ENCODE measurements at regions not wholly inside any gene's neighbourhood (a gene's known extent, or its start where the extent isn't known, plus 50 kb on each side); places are given as distances from the start of the nearest gene placed in this dataset.

DNA sequence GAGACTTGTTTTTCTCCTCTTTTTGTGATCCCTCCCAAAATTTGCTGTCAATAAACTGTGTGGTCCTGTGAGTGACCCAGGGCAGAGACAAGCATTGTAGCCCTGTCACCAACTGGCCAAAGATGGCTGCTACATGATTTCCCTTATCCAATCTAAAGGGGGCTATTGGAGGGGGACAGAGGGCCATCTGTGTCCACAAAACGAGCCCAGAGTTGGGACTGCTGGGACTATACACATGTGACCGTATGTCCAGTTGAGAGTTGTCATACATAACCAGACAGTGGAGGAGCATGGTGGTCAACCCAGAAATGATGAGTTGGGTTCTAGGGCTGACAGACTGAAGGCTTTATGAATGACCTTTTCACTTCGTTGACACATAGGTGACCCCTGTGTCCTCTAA is 55.3 kb upstream of the SDK1 start (continued):
- no peak for TF ChIP-seq AFF4 (CRISPR knock-in tag; IDR thresholded peaks at IDR 0.05; ENCODE audit: borderline replicate concordance)

DNA sequence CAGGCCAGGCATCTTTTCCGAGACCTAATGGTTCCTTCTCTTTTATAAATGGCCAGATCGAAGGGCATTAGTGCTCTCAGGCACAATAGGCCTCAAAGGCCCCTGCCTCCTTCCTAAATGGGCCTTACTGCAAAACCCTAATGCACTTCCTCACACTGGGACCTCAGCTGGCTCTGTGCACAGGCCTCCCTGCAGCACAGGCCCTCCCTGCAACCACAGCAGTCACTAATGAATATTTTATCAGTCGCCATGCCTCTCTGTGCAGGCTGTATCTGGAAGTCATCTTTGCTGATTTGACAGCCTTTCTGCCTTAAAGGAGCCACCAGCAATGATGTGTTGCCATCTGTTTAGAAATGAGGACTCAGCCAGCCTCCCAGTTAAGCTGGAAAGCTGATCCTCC is 54.9 kb upstream of the SDK1 start:
- no peak overlapping the region for H3K4me3 Mint-ChIP-seq
- H3K36me3 Mint-ChIP-seq = peaks cover 6% of the 10 kb centered on the region; the same call in 1 of the 2 replicates
- no peak for TF ChIP-seq USF2 (CRISPR knock-in tag; IDR thresholded peaks at IDR 0.05)
- no peak for TF ChIP-seq TEAD1 (CRISPR knock-in tag; IDR thresholded peaks at IDR 0.05)
- TF ChIP-seq ESRRA (CRISPR knock-in tag; IDR thresholded peaks at IDR 0.05; ENCODE audit: borderline replicate concordance) = no peak
- no peak for TF ChIP-seq ZNF219 (CRISPR knock-in tag; IDR thresholded peaks at IDR 0.05; ENCODE audit: borderline replicate concordance)
- TF ChIP-seq TP53 (CRISPR knock-in tag; IDR thresholded peaks at IDR 0.05) = no peak
- no peak for TF ChIP-seq SMAD3 (CRISPR knock-in tag; IDR thresholded peaks at IDR 0.05; ENCODE audit: borderline replicate concordance)
- no peak for TF ChIP-seq MAX (CRISPR knock-in tag; IDR thresholded peaks at IDR 0.05)
- TF ChIP-seq JAZF1 (CRISPR knock-in tag; IDR thresholded peaks at IDR 0.05) = no peak
- no peak for TF ChIP-seq TEAD4 (CRISPR knock-in tag; IDR thresholded peaks at IDR 0.05)
- no peak for TF ChIP-seq SMAD4 (CRISPR knock-in tag; IDR thresholded peaks at IDR 0.05)
- POLR2A ChIA-PET = no interaction called here
- DNase-seq (ENCODE audit: low spot score) = no peak
- H3K27me3 Mint-ChIP-seq (ENCODE audit: low read depth) = no peaks in the 10 kb centered on the region
- H3K4me1 Mint-ChIP-seq = peaks cover 8% of the 10 kb centered on the region; the same call in 1 of the 2 replicates
- ATAC-seq = no peak
- H3K27ac Mint-ChIP-seq = no peak overlapping the region
- H3K9me3 Mint-ChIP-seq = peaks cover 19% of the 10 kb centered on the region
- CTCF ChIA-PET = interaction anchor here (0.6 kb wide), 1 partner anchor 36 kb away, joined by 3 read pairs; no protein-coding TSS in a partner anchor

DNA sequence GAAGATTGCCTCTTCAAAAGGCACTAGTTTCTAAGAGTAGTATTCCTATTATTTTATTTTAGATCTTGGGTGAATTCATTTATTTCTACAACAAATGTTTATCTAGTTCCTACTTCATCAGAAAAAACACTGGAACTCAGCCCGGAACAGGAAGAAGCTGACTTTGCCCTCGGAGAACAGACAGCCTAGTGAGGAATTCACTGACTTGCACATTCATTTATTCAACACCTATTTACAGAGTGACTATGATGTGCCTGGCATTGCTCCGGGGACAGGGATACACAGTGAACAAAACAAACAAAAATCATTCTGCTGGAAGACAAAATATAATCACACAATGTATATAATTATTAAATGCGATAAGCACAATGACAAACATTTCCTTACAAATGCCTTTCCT is 54.4 kb upstream of the SDK1 start:
- Mint-ChIP-seq H3K9me3 (peaks cover 20% of the 10 kb centered on the region), H3K27ac (no peak overlapping the region), H3K36me3 (peaks cover 6% of the 10 kb centered on the region; the same call in 1 of the 2 replicates), H3K27me3 (ENCODE audit: low read depth) (no peaks in the 10 kb centered on the region), H3K4me3 (no peak overlapping the region), H3K4me1 (peaks cover 8% of the 10 kb centered on the region; the same call in 1 of the 2 replicates)
- ChIA-PET POLR2A (no interaction called here), CTCF (interaction anchor here (0.6 kb wide), 1 partner anchor 36 kb away, joined by 3 read pairs; no protein-coding TSS in a partner anchor)
- DNase-seq (ENCODE audit: low spot score) (no peak), ATAC-seq (no peak)
- TF ChIP-seq IRF2 (CRISPR knock-in tag; IDR thresholded peaks at IDR 0.05; ENCODE audit: borderline replicate concordance, low read depth) = no peak

GRCh38 chr7:3250725-3251124 is 50.3 kb upstream of the SDK1 start:
- CTCF ChIA-PET = interaction anchor here (1.0 kb wide), 1 partner anchor 328 kb away, joined by 3 read pairs; no protein-coding TSS in a partner anchor
- Mint-ChIP-seq H3K4me1 (peaks cover 5% of the 10 kb centered on the region; the same call in 1 of the 2 replicates), H3K27ac (no peak overlapping the region)

More at GRCh38 chr7:3250725-3251124, 50.3 kb upstream of the SDK1 start:
- no peak for DNase-seq (ENCODE audit: low spot score)
- POLR2A ChIA-PET = no interaction called here
- Mint-ChIP-seq H3K9me3 (peaks cover 19% of the 10 kb centered on the region), H3K36me3 (peaks cover 6% of the 10 kb centered on the region; the same call in 1 of the 2 replicates), H3K4me3 (no peak overlapping the region), H3K27me3 (ENCODE audit: low read depth) (no peaks in the 10 kb centered on the region)
- TF ChIP-seq SP1 (CRISPR knock-in tag; conservative IDR thresholded peaks at IDR 0.05) = no peak
- no peak for ATAC-seq

All from WTC11 (cell line).